ENCODE measurements at regions not wholly inside any gene's neighbourhood (a gene's known extent, or its start where the extent isn't known, plus 50 kb on each side); places are given as distances from the start of the nearest gene placed in this dataset.

- Histone ChIP-seq H3K27me3 (ENCODE audit: control insufficient read depth in 4 of 4, insufficient read depth in 4 of 4, low read length in 3 of 4) (no peaks in the 10 kb centered on the region), H3K9ac (ENCODE audit: low read depth in 1 of 2, low read length in 2 of 2) (peak overlapping the region; percentile 65 to 93), H3K4me1 (ENCODE audit: control insufficient read depth in 4 of 4, insufficient read depth in 4 of 4, low read length in 3 of 4) (peaks cover 3 to 28% (median 19%) of the 10 kb centered on the region in 4 donors), H3K4me3 (ENCODE audit: low read depth in 1 of 3, low read length in 3 of 3) (peak overlapping the region; percentile 56 to 67 (median 66)), H3K36me3 (ENCODE audit: control insufficient read depth in 4 of 4, insufficient read depth in 3 of 4, low read depth in 1 of 4, low read length in 3 of 4) (no peaks in the 10 kb centered on the region), H3K27ac (ENCODE audit: low read depth in 1 of 2, low read length in 2 of 2) (peak overlapping the region; percentile 95), H3K9me3 (ENCODE audit: control insufficient read depth in 4 of 4, low read length in 3 of 4) (no peaks in the 10 kb centered on the region)
- DNase-seq (ENCODE audit: low spot score): peak; percentile 44
- WGBS: 17% methylated on average over 7 of the region's 7 CpGs
- TF ChIP-seq YY1 (IDR thresholded peaks at IDR 0.05) (peak; percentile 25), RAD21 (IDR thresholded peaks at IDR 0.05) (peak; percentile 57 to 63), SP1 (IDR thresholded peaks at IDR 0.05) (peak; percentile 68), JUND (IDR thresholded peaks at IDR 0.05) (peak; percentile 38 to 61), HNF4G (IDR thresholded peaks at IDR 0.05) (no peak), NR2F2 (IDR thresholded peaks at IDR 0.05) (peak; percentile 5), FOXA1 (IDR thresholded peaks at IDR 0.05) (peak; percentile 39), GABPA (IDR thresholded peaks at IDR 0.05 in 1 of 2, conservative IDR thresholded peaks at IDR 0.05 in 1 of 2) (peak in 1 of 2 donors; percentile 61), TAF1 (conservative IDR thresholded peaks at IDR 0.05) (no peak), FOXA2 (IDR thresholded peaks at IDR 0.05) (no peak), EGR1 (IDR thresholded peaks at IDR 0.05; ENCODE audit: low read depth in 2 of 2) (peak in 1 of 2 donors; percentile 59), RXRA (IDR thresholded peaks at IDR 0.05) (peak in 1 of 2 donors; percentile 78), HNF4A (conservative IDR thresholded peaks at IDR 0.05) (peak; percentile 34 to 66)
- TF ChIP-seq, protein P1, sequence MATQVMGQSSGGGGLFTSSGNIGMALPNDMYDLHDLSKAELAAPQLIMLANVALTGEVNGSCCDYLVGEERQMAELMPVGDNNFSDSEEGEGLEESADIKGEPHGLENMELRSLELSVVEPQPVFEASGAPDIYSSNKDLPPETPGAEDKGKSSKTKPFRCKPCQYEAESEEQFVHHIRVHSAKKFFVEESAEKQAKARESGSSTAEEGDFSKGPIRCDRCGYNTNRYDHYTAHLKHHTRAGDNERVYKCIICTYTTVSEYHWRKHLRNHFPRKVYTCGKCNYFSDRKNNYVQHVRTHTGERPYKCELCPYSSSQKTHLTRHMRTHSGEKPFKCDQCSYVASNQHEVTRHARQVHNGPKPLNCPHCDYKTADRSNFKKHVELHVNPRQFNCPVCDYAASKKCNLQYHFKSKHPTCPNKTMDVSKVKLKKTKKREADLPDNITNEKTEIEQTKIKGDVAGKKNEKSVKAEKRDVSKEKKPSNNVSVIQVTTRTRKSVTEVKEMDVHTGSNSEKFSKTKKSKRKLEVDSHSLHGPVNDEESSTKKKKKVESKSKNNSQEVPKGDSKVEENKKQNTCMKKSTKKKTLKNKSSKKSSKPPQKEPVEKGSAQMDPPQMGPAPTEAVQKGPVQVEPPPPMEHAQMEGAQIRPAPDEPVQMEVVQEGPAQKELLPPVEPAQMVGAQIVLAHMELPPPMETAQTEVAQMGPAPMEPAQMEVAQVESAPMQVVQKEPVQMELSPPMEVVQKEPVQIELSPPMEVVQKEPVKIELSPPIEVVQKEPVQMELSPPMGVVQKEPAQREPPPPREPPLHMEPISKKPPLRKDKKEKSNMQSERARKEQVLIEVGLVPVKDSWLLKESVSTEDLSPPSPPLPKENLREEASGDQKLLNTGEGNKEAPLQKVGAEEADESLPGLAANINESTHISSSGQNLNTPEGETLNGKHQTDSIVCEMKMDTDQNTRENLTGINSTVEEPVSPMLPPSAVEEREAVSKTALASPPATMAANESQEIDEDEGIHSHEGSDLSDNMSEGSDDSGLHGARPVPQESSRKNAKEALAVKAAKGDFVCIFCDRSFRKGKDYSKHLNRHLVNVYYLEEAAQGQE (IDR thresholded peaks at IDR 0.05): peak; percentile 66
- TF ChIP-seq, protein P2, sequence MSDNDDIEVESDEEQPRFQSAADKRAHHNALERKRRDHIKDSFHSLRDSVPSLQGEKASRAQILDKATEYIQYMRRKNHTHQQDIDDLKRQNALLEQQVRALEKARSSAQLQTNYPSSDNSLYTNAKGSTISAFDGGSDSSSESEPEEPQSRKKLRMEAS (IDR thresholded peaks at IDR 0.05): peak; percentile 80
- TF ChIP-seq, protein P3, sequence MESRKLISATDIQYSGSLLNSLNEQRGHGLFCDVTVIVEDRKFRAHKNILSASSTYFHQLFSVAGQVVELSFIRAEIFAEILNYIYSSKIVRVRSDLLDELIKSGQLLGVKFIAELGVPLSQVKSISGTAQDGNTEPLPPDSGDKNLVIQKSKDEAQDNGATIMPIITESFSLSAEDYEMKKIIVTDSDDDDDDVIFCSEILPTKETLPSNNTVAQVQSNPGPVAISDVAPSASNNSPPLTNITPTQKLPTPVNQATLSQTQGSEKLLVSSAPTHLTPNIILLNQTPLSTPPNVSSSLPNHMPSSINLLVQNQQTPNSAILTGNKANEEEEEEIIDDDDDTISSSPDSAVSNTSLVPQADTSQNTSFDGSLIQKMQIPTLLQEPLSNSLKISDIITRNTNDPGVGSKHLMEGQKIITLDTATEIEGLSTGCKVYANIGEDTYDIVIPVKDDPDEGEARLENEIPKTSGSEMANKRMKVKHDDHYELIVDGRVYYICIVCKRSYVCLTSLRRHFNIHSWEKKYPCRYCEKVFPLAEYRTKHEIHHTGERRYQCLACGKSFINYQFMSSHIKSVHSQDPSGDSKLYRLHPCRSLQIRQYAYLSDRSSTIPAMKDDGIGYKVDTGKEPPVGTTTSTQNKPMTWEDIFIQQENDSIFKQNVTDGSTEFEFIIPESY (IDR thresholded peaks at IDR 0.05): no peak
- TF ChIP-seq, protein P4, sequence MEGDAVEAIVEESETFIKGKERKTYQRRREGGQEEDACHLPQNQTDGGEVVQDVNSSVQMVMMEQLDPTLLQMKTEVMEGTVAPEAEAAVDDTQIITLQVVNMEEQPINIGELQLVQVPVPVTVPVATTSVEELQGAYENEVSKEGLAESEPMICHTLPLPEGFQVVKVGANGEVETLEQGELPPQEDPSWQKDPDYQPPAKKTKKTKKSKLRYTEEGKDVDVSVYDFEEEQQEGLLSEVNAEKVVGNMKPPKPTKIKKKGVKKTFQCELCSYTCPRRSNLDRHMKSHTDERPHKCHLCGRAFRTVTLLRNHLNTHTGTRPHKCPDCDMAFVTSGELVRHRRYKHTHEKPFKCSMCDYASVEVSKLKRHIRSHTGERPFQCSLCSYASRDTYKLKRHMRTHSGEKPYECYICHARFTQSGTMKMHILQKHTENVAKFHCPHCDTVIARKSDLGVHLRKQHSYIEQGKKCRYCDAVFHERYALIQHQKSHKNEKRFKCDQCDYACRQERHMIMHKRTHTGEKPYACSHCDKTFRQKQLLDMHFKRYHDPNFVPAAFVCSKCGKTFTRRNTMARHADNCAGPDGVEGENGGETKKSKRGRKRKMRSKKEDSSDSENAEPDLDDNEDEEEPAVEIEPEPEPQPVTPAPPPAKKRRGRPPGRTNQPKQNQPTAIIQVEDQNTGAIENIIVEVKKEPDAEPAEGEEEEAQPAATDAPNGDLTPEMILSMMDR (IDR thresholded peaks at IDR 0.05; ENCODE audit: low read depth, low read length, missing input control): no peak
- TF ChIP-seq, protein P5, sequence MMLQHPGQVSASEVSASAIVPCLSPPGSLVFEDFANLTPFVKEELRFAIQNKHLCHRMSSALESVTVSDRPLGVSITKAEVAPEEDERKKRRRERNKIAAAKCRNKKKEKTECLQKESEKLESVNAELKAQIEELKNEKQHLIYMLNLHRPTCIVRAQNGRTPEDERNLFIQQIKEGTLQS (IDR thresholded peaks at IDR 0.05): peak; percentile 37
Measured at GRCh38 chr5:173689171-173689736, 72.8 kb upstream of the BOD1 start.

Data from liver (tissue), 8 donors.